Stimulated activated CD4-positive, alpha-beta T cell treated with anti-CD3 and anti-CD28 coated beads, TNF-alpha, amount 100 ng/mL, for 48 hours (primary cell): ENCODE measurements at regions not wholly inside any gene's neighbourhood (a gene's known extent, or its start where the extent isn't known, plus 50 kb on each side); places are given as distances from the start of the nearest gene placed in this dataset.

Source experiments
- DNase-seq, 3 donors: peaks; one replicate each; pipeline ENCODE4 v3.0.0-alpha.2; 2020; ENCODE audit warnings: low read depth in 3 of 3

- DNase-seq = peak in 1 of 3 donors; percentile 40
Observed at GRCh38 chr2:8580316-8581233, 101.3 kb upstream of the ID2 start.

DNA sequence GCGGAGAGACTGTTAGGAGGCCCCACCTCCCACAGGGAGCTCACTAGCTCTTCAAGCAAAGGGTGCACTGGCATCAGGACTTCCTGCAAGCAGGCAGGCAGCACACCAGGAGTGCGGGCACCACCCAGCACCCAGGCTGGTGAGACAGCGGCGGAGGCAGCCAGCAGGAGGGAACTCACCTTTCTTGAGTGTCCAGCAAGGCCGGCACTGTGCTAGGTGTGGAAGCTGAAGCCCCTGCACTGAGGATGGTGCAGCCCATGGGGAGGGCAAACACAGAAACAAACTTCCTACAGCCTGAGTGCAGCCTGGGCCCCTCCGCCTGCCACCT is 100.7 kb upstream of the ID2 start:
- DNase-seq = no peak

GRCh38 chr2:8581601-8582041 is 100.2 kb upstream of the ID2 start:
- no peak for DNase-seq

DNA sequence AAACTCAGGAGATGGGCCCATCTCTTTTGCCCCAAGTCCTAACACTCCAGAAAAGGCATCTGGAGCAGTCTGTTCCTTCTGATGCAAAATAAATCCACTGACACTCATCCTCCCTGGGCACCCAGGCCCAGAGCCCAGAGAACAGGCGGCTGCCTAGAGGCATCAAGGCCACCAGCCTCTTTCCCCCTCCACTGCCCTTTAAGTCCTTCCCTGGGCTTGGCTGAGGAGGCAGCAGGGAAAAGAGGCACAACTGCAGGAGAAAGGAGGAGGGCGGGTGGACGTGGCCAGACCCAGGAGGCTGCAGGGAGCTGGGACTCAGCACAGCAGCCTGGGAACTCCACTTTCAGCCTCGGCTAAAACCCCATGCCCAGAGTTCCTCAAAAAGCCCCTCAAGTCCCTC is 99.7 kb upstream of the ID2 start:
- DNase-seq = no peak

DNA sequence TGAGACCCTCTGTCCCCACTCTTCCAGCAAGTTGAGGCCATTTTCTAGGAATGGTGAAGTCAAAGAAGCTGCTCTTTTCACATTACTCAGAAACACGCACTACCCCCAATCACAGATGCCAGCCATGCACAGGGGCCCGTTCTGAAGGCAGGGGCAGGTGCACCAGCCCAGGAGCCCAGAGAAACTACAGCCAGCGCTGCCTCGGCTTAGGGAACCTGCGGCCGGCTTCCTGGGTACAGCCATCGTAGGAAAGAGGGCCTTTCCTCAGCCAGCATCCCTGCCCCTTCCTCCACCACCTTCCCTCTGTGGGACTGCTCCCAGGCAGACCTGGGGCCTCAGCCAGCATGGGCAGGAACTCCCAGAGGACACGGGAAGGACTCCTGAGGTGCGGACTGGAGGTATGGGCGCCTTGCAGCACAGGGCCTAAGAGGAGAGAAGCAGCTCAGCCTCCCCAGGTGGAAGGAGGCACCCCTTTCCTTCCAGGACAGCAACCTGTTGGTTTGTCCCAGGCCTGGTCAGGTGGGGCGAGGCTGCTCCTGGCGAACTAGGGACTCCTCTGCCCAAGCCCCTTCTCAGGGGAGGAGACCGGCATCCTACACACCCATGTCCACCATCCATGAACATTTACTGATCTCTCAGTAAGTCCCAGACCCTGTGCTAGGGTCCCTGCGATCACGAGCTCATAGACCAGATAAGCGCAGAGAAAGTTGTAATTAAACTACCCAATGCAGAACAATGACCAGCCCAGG is 99.0 kb upstream of the ID2 start:
- no peak for DNase-seq

GRCh38 chr2:8583400-8584173 is 98.3 kb upstream of the ID2 start:
- DNase-seq = peak; percentile 58 to 84 (median 68)

DNA sequence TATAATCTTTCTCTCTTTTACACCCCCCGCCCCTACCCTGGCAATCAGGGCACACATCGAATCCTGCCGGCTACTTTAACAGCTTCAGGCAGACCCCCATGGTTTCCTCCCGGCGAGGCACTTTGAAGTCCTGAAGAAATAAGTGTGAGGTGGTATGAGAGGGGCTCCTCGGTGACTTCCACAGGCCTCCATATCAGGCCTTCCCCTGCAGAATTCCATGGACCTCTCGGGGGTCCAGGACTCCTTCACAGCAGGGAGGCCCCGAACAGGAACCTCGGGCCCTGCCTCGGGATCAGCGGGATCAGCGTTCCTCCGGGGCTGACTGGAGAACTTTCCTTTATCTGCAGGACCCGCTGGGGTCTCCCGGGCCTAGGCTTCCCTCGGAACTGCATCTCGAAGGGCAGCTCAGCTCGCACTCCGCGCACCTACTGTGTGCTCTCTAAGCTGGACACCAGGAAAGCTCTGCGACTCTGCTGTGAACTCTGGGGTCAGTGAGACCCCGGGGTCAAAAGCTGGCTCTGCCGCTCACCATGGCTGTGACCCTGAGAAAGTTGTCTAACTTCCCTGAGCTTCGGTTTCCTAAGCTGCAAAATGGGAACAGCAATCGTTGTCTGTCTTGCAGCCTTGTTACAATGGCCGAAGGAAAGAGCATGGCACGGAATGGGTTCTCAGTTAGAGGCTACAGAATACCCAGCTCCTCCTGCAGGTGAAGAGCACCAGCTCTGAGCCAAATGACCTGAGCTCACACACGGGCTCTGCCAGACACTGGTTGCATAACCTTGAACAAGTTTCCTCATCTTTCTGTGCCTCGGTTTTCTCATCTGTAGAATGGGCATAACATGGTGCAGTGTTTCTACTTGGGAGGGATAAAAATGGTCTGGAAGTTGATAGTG is 97.4 kb upstream of the ID2 start:
- DNase-seq = no peak

- no peak for DNase-seq
Observed at GRCh38 chr2:8586457-8587051, 95.3 kb upstream of the ID2 start.

DNA sequence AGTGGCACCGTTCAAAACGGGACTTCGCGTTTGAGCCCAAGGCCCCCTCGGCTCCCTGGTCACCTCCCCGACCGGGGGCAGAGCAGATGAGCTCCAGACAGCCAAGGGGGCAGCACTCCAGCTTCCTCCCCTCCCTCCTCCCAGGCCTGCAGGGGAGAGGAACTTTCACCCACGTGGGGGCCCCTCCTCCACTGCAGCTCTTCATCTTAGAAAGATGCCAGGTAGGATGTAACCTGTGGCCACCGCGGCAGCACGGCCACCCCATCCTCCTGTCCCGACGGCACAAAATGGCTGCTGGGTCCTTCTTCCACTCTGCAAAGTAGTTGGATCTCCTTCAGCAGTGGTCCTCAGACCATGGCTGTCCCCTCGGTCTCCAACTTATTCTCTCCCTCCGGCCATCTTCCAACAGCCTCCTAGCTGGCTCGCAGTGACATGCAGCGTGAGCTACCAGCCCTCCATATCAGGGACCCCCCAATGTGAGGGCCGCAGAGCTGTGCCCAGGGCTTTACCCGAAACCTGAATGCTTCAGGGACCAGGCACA is 94.5 kb upstream of the ID2 start:
- no peak for DNase-seq

DNA sequence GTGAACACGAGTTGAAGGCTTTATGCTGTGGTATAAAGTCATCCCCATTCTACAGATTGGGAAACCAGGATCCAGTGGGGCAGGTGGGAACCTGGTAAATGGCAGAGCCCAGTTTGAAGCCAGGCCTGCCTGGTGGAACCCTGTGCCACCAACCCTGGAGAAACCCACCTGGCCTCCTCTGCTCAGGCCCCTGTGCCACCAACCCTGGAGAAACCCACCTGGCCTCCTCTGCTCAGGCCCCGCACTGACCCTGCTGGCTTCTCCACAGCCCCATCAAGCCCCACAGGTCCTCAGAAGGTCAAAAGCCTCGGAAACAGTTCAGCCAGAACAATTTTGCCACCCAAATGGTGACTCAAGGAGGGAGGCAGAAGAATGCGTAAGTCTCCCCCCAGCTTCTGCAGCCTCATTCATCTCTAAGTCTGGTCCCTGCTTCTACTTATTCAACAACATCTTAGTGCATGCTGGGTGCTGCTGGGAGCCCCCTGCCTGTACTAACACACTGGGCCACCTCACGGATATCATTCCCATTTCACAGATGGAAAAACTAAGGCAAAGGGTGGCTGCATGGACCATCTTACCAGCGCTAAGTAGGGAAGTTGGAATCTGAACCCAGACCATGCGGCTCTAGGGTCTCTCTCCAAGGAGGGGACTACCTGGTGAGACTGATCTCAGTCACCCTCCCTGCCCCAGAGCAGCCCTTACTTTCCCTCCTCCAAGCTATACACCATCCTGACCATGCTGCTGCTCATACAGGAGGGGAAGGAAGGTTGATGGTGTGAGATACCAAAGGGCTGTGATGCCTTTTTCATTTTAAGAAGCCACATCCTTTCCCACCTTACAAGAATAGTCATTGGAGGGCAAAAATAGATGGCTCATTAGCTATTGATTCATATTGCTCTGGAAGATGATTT is 93.7 kb upstream of the ID2 start:
- no peak for DNase-seq

GRCh38 chr2:8588831-8589191 is 93.0 kb upstream of the ID2 start:
- DNase-seq = no peak

DNA sequence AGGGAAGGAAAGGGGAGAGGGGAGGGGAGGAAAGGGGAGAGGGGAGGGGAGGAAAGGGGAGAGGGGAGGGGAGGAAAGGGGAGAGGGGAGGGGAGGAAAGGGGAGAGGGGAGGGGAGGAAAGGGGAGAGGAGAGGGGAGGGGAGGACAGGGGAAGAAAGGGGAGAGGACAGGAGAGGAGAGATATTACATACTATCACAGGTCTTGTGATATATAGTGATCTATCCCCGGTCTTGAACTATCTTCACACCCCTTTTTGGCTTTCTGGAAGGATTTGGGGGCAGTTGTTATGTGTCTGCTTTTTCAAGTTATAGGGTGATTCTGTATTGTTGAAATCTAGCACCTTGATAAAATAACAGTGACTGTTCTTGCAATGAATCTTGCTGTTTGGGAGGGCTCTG is 92.1 kb upstream of the ID2 start:
- no peak for DNase-seq

GRCh38 chr2:8590938-8591337 is 90.9 kb upstream of the ID2 start:
- DNase-seq = no peak

DNA sequence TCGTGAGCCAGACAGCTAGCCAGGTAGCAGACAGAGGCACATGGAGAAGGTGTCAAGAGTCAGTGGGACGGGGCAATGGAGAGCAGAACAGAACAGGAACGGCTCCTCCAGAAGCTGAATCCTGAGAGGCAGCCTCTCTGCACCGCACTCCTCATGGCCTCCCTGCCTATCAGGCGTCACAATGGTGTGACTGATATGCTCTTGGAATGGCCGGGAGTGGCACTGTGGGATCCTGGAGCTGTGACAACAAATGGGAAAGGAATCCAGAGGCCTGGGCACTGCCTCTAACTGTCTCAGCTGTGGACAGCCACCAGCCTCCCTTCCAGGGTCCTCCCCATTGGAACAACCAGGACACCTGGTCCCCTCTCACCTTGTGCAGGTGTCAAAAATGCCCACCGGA is 89.1 kb upstream of the ID2 start:
- no peak for DNase-seq

- no peak for DNase-seq
Observed at GRCh38 chr2:8593243-8593642, 88.6 kb upstream of the ID2 start.

DNA sequence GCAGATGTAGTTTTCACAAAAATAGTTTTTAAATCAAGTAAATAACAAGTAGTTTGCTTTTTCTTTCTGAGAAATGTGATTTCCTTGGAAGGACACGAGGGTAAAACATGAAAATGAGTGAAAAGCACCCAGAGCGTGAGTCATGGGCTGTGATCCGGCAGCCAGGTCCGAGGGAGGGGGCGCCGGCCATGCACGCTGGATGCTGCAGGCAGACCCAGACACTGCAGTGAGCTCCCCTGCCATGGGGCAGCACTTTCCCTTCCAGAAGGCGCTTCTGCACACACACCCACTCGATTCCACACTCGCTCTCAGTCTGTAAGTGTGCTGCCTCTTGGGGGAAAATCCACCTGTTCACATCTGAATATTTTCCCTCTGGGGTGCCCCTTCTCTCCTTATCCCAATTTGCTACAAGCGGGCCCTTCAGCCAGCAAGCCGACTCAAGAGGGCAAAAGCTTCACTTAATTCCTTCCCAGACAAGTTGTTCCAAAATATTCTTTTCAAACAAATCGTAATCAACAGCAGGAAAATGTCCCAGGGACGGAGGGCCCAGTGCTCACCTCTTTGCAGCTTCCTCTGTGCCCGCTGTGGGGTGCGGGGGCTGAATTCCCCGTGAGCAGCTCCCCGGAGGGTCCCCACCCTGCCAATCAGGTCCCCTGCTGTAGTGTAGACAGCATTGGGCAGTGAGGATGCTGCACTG is 87.0 kb upstream of the ID2 start:
- DNase-seq = no peak

DNA sequence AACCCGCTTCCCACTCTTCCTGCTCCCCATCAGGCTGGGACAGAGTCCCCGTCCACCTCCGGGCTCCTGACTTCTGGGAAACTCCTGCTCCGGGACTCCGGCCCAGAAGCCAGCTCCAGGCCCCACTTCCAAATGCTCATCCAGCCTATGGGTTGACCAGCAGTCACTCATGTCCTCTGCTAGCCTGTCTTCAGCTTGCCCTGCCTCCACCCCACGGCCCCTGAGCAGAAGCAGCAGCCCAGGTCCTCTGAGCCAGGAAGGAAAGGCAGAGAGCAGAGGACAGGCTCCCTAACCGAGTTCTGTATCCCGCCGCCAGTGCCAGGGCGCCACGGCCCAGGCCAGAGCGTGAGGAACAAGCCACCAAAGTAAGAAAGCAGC is 86.4 kb upstream of the ID2 start:
- no peak for DNase-seq

- no peak for DNase-seq
Observed at GRCh38 chr2:8595811-8596600, 85.8 kb upstream of the ID2 start.
